ENCODE measurements at regions not wholly inside any gene's neighbourhood (a gene's known extent, or its start where the extent isn't known, plus 50 kb on each side); places are given as distances from the start of the nearest gene placed in this dataset.
"Not testable (repeated sequence)": the region's sequence is repeated elsewhere in the genome, so short reads cannot be mapped to it uniquely, and the experiment has no call there.

GRCh38 chr9:97778740-97779139, 74.3 kb upstream of the FOXE1 start:
- not testable (repeated sequence) for TF ChIP-seq CTCF, POLR2A (IDR thresholded peaks at IDR 0.05)

All from breast epithelium (tissue), 3 donors.